Testis (tissue), 2 donors: ENCODE measurements at regions not wholly inside any gene's neighbourhood (a gene's known extent, or its start where the extent isn't known, plus 50 kb on each side); places are given as distances from the start of the nearest gene placed in this dataset.

Source experiments
- DNase-seq: peaks from one replicate; pipeline ENCODE4 v3.0.0-alpha.2; 2019
- H3K27ac ChIP-seq, 2 donors: fragments of 200-600 bp; sonication (generic); one replicate each; pipeline ENCODE4 v1.5.1; 2019
- H3K27me3 ChIP-seq: fragments of 200-600 bp; sonication (generic); one replicate; pipeline ENCODE4 v1.5.1; 2019
- H3K36me3 ChIP-seq: fragments of 200-600 bp; sonication (generic); one replicate; pipeline ENCODE4 v1.5.1; 2017; ENCODE audit warnings: low read depth; ENCODE audit errors: missing control alignments
- H3K4me1 ChIP-seq: fragments of 200-600 bp; sonication (generic); one replicate; pipeline ENCODE4 v1.5.1; 2019
- H3K4me3 ChIP-seq, 2 donors: fragments of 200-600 bp; sonication (generic); one replicate each; pipeline ENCODE4 v1.5.1; 2017 to 2019
- H3K9me3 ChIP-seq: fragments of 200-600 bp; sonication (generic); one replicate; pipeline ENCODE4 v1.5.1; 2017
- CTCF ChIP-seq, 3 experiments: fragments of 450-650 bp in 2 of 3; fragments of 200-600 bp in 1 of 3; sonication (generic) in 1 of 3; IDR thresholded peaks; one replicate each; pipeline ENCODE4 v1.5.1; 2016 to 2019; ENCODE audit warnings: antibody characterized with exemption in 3 of 3, mild to moderate bottlenecking in 2 of 3, moderate library complexity in 1 of 3
- POLR2A ChIP-seq: fragments of 450-650 bp; IDR thresholded peaks from one replicate; pipeline ENCODE4 v1.6.1; 2017; ENCODE audit warnings: antibody characterized with exemption, mild to moderate bottlenecking, moderate library complexity
- WGBS, 2 donors: methylation state at CpG; one replicate each; pipeline ENCODE4 v1.1.5; 2018; 5-methylcytosine and 5-hydroxymethylcytosine counted together
- intact Hi-C: fragments of 100-400 bp; cut with DNase I; formaldehyde crosslinking; loops from one replicate; pipeline ENCODE4 v1.15.1; 2023; ENCODE audit warnings: low total_unique reads

- Histone ChIP-seq H3K36me3 (no peaks in the 10 kb centered on the region), H3K4me1 (no peaks in the 10 kb centered on the region), H3K27me3 (no peaks in the 10 kb centered on the region), H3K4me3 (no peak overlapping the region), H3K9me3 (no peaks in the 10 kb centered on the region), H3K27ac (no peak overlapping the region)
- TF ChIP-seq POLR2A (no peak), CTCF (IDR thresholded peaks at IDR 0.05) (no peak)
- DNase-seq: no peak
- intact Hi-C loops: no loop called here
- WGBS, 2 donors: 91 to 92% methylated on average over 3 of the region's 3 CpGs
Measured at GRCh38 chr21:17915976-17916375, 96.8 kb upstream of the C21orf91 start.

- no peaks in the 10 kb centered on the region for H3K9me3 ChIP-seq
- H3K4me1 ChIP-seq: peaks cover 8% of the 10 kb centered on the region
- H3K36me3 ChIP-seq: no peaks in the 10 kb centered on the region
- no peak overlapping the region for H3K27ac ChIP-seq
- TF ChIP-seq POLR2A (no peak), CTCF (IDR thresholded peaks at IDR 0.05) (no peak)
- intact Hi-C loops: no loop called here
- no peak overlapping the region for H3K4me3 ChIP-seq
- WGBS, 2 donors: 71 to 77% methylated on average over 3 of the region's 3 CpGs
- no peak for DNase-seq
- H3K27me3 ChIP-seq: no peaks in the 10 kb centered on the region
Measured at GRCh38 chr21:17911628-17912027, 92.5 kb upstream of the C21orf91 start.

DNA sequence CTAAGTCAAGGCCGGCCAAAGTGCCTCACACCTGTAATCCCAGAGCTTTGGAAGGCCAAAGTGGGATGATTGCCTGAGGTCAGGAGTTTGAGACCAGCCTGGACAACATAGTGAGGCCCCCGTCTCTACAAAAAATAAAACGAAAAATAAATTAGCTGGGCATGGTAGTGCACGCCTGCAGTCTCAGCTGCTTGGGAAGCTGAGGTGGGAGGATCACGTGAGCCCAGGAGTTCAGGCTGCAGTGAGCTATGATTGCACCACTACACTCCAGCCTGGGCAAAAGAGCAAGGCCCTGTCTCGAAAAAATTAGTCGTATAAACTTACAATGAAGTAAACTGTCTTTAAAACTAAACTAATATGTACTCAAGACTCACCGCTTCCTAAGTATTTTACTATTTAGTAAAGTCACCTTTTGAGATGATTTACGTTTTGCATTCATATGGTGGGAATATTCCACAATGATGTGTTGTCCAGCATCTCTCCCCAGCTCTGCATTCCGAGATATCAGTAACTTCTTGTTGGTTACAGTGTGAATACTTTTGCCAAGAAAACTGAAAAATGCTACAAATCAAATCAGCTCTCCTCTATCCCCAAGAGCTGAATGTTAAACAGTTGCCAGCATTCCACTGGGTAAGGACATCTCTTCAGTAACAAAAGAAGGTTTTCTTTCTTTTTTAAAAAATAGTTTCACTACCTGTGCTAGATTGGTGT lies 84.9 kb upstream of the C21orf91 start:
- Histone ChIP-seq H3K27ac (peak overlapping the region; percentile 49 to 76), H3K27me3 (no peaks in the 10 kb centered on the region), H3K4me3 (no peak overlapping the region), H3K4me1 (peaks cover 53% of the 10 kb centered on the region), H3K36me3 (no peaks in the 10 kb centered on the region), H3K9me3 (no peaks in the 10 kb centered on the region)
- whole genome bisulfite sequencing, 2 donors: 56 to 74% methylated on average over 10 of the region's 10 CpGs
- DNase-seq: peak; percentile 82
- TF ChIP-seq POLR2A (no peak), CTCF (IDR thresholded peaks at IDR 0.05) (no peak)
- intact Hi-C loops: loop anchor here (10.0 kb wide), 1 partner anchor 229 kb away; no protein-coding TSS in a partner anchor

DNA sequence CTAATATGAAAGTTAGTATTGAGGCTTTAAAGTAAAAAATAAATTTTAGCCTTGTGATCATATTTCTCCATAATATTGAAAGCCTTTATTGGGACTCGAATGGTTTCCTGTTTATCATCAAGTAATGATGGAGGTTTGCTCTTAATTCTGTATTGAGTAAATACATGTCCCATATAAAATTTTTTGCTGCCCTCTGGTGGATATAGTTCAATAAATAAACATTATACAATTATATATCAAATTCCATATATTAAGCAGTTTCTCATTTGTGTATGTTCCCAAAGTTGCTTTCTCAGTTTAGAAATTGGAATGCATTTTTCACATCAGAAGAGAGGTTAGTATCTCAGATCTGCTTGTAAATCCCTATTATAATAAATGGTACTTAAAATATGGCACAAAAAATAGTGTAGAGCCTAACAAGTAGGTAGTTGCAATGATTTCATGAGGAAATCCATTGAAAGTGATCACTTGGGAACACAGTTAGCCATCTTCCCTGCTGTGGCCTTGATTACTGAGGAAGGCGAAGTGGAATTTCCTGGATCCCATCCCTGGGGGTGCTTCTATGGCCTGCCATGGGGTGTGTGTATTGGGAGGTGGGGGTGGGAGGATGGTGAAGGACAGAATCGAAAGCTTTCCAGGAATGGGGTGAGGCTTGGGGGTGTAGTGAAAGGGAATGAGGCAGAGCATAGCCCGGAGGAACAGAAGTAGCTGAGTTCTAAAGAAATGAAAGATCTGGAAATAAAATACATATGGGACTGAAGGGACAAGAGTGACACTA lies 84.1 kb upstream of the C21orf91 start:
- intact Hi-C loops: loop anchor here (10.0 kb wide), 1 partner anchor 228 kb away; no protein-coding TSS in a partner anchor
- Histone ChIP-seq H3K27me3 (no peaks in the 10 kb centered on the region), H3K4me1 (peaks cover 53% of the 10 kb centered on the region), H3K27ac (peak overlapping the region; percentile 35 to 76), H3K36me3 (no peaks in the 10 kb centered on the region), H3K9me3 (no peaks in the 10 kb centered on the region), H3K4me3 (no peak overlapping the region)
- no peak for DNase-seq
- 56 to 60% methylated on average over 4 of the region's 4 CpGs for WGBS, 2 donors
- TF ChIP-seq CTCF (IDR thresholded peaks at IDR 0.05) (peak in 1 of 3 experiments; percentile 36), POLR2A (no peak)
